OCI-LY1 (cell line): ENCODE measurements at regions not wholly inside any gene's neighbourhood (a gene's known extent, or its start where the extent isn't known, plus 50 kb on each side); places are given as distances from the start of the nearest gene placed in this dataset.

Experiments
- H2AFZ ChIP-seq: fragments of 200-600 bp; sonication (generic), shearing (Covaris generic); 2 replicates; pipeline ENCODE4 v1.6.0; 2014; ENCODE audit warnings: antibody characterized with exemption, mild to moderate bottlenecking, low read length
- H3F3A ChIP-seq: fragments of 200-600 bp; sonication (generic), shearing (Covaris generic); 2 replicates; pipeline ENCODE4 v1.6.0; 2014; ENCODE audit warnings: mild to moderate bottlenecking, antibody characterized with exemption, low read length, moderate library complexity; ENCODE audit not compliant: insufficient read depth
- H3K27ac ChIP-seq: fragments of 200-600 bp; sonication (generic); 2 replicates; pipeline ENCODE4 v1.5.1; 2014; ENCODE audit warnings: low read length, mixed run types, mild to moderate bottlenecking, low read depth; ENCODE audit not compliant: poor library complexity, severe bottlenecking
- H3K27me3 ChIP-seq: fragments of 200-600 bp; sonication (generic); 2 replicates; pipeline ENCODE4 v1.6.0; 2014; ENCODE audit warnings: antibody characterized with exemption, mild to moderate bottlenecking, low read length, moderate library complexity; ENCODE audit not compliant: insufficient read depth
- H3K36me3 ChIP-seq: fragments of 200-600 bp; sonication (generic); 2 replicates; pipeline ENCODE4 v1.6.1; 2014; ENCODE audit warnings: mild to moderate bottlenecking, antibody characterized with exemption, low read length, moderate library complexity, mixed read lengths; ENCODE audit not compliant: insufficient read depth
- H3K4me1 ChIP-seq: fragments of 200-600 bp; sonication (generic); 2 replicates; pipeline ENCODE4 v1.5.1; 2014; ENCODE audit warnings: mild to moderate bottlenecking, low read length, moderate library complexity; ENCODE audit not compliant: insufficient read depth, severe bottlenecking
- H3K4me2 ChIP-seq: fragments of 200-600 bp; sonication (generic), shearing (Covaris generic); 2 replicates; pipeline ENCODE4 v1.6.1; 2014; ENCODE audit warnings: low read length
- H3K4me3 ChIP-seq: fragments of 200-600 bp; sonication (generic); 2 replicates; pipeline ENCODE4 v1.5.1; 2014; ENCODE audit warnings: low read length, low read depth, mild to moderate bottlenecking, mixed read lengths; ENCODE audit not compliant: poor library complexity, severe bottlenecking
- H3K79me2 ChIP-seq: fragments of 200-600 bp; shearing (Covaris generic); 2 replicates; pipeline ENCODE4 v1.6.1; 2016; ENCODE audit warnings: mixed run types, low read length, mixed read lengths; ENCODE audit not compliant: insufficient read depth
- H3K9ac ChIP-seq: fragments of 200-600 bp; sonication (generic), shearing (Covaris generic); 2 replicates; pipeline ENCODE4 v1.6.1; 2014; ENCODE audit warnings: mild to moderate bottlenecking, low read length, mixed read lengths
- H3K9me2 ChIP-seq: fragments of 200-600 bp; sonication (generic), shearing (Covaris generic); 2 replicates; pipeline ENCODE4 v1.6.1; 2014; ENCODE audit warnings: low read depth, mild to moderate bottlenecking, low read length, mixed read lengths
- H3K9me3 ChIP-seq: fragments of 200-600 bp; shearing (Covaris generic); 2 replicates; pipeline ENCODE4 v1.6.1; 2014; ENCODE audit warnings: low read length, mixed read lengths
- H4K20me1 ChIP-seq: fragments of 200-600 bp; sonication (generic), shearing (Covaris generic); 2 replicates; pipeline ENCODE4 v1.6.0; 2016; ENCODE audit warnings: mild to moderate bottlenecking, low read length; ENCODE audit not compliant: insufficient read depth
- EZH2 ChIP-seq: fragments of 200-600 bp; sonication (generic), shearing (Covaris generic); IDR thresholded peaks from 2 replicates; pipeline ENCODE4 v1.8.0; 2017; ENCODE audit warnings: borderline replicate concordance, mixed run types, mild to moderate bottlenecking, antibody characterized with exemption, low read length, moderate library complexity, mixed read lengths
- TF ChIP-seq, protein P1 (sequence below): fragments of 200-600 bp; sonication (generic), shearing (Covaris generic); IDR thresholded peaks from 2 replicates; pipeline ENCODE4 v1.5.1; 2017; ENCODE audit warnings: mild to moderate bottlenecking, antibody characterized with exemption, low read length, moderate library complexity, mixed read lengths

DNA sequence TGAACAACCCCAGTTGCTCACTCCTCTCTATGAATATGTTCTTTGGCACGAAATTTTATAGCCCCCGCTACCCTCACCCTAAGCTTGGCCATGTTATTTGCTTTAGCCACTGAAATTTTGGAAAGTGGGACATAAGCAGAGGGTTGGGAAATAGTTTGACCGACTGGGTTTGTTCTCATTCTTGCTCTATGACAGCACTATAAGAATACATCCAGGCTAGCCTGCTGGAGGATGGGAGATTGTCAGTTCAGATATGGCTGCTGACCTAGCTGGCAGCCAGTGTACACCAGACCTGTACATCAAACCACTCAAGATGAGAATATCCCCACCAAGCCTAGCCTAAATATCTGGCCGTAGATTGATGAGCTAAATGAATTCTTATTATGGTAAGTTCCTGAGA is 298.1 kb downstream of the PDGFC start:
- no peaks in the 10 kb centered on the region for H4K20me1 ChIP-seq
- H3K27me3 ChIP-seq, result no peaks in the 10 kb centered on the region
- H3K9ac ChIP-seq, result no peak overlapping the region
- no peaks in the 10 kb centered on the region for H3K9me3 ChIP-seq
- TF ChIP-seq EZH2, result no peak
- TF ChIP-seq, protein P1, sequence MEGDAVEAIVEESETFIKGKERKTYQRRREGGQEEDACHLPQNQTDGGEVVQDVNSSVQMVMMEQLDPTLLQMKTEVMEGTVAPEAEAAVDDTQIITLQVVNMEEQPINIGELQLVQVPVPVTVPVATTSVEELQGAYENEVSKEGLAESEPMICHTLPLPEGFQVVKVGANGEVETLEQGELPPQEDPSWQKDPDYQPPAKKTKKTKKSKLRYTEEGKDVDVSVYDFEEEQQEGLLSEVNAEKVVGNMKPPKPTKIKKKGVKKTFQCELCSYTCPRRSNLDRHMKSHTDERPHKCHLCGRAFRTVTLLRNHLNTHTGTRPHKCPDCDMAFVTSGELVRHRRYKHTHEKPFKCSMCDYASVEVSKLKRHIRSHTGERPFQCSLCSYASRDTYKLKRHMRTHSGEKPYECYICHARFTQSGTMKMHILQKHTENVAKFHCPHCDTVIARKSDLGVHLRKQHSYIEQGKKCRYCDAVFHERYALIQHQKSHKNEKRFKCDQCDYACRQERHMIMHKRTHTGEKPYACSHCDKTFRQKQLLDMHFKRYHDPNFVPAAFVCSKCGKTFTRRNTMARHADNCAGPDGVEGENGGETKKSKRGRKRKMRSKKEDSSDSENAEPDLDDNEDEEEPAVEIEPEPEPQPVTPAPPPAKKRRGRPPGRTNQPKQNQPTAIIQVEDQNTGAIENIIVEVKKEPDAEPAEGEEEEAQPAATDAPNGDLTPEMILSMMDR, result no peak
- no peaks in the 10 kb centered on the region for H3K79me2 ChIP-seq
- no peaks in the 10 kb centered on the region for H3F3A ChIP-seq
- H3K4me1 ChIP-seq, result no peaks in the 10 kb centered on the region
- no peak overlapping the region for H3K4me2 ChIP-seq
- H3K4me3 ChIP-seq, result no peak overlapping the region
- H2AFZ ChIP-seq, result no peak overlapping the region
- no peak overlapping the region for H3K27ac ChIP-seq
- H3K9me2 ChIP-seq, result no peaks in the 10 kb centered on the region
- H3K36me3 ChIP-seq, result no peaks in the 10 kb centered on the region

DNA sequence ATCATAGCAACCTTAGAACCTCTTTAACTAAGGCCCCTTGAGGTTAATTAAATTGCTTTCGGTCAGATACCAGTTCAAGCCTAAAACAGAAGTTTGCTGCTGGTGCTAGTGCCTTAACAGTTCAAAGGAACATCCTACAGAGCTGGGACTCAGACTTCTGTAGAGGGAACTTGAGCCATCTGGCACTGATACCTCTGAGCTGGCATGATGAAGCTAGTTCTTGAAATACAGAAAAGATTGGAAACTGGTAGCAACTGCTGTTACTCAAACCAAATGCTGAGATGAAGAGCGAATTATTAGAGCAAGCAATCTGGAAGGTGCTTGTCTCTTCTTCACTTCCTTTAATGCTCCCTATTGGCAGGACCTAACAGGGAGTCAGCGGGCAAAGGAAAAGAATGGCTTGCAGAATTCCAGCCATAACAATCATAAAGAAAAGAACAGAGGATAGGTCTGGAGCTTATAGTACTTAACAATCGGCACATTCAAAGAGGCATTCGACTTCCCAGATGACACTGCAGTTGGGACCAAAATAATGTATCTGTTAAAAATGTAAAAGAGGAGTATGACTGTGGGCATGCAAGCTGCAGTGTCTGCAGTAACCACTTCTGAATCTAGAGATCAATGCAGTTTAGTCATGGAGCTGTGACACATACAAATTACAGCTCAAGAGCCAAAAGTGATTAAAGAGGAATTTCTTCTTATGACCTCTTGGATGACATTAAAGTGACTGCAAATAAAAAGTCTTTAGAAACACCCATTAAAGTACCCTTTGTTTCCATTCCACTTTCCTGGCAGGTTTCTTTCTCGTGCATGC is 298.9 kb downstream of the PDGFC start:
- Histone ChIP-seq H3K79me2 (no peaks in the 10 kb centered on the region), H3K4me2 (no peak overlapping the region), H3F3A (no peaks in the 10 kb centered on the region), H3K4me3 (no peak overlapping the region), H3K9ac (no peak overlapping the region), H3K27ac (no peak overlapping the region), H3K4me1 (no peaks in the 10 kb centered on the region), H2AFZ (no peak overlapping the region), H3K9me3 (no peaks in the 10 kb centered on the region), H3K36me3 (no peaks in the 10 kb centered on the region), H3K27me3 (no peaks in the 10 kb centered on the region), H3K9me2 (no peaks in the 10 kb centered on the region), H4K20me1 (no peaks in the 10 kb centered on the region)
- TF ChIP-seq, protein P1, result no peak
- no peak for TF ChIP-seq EZH2

DNA sequence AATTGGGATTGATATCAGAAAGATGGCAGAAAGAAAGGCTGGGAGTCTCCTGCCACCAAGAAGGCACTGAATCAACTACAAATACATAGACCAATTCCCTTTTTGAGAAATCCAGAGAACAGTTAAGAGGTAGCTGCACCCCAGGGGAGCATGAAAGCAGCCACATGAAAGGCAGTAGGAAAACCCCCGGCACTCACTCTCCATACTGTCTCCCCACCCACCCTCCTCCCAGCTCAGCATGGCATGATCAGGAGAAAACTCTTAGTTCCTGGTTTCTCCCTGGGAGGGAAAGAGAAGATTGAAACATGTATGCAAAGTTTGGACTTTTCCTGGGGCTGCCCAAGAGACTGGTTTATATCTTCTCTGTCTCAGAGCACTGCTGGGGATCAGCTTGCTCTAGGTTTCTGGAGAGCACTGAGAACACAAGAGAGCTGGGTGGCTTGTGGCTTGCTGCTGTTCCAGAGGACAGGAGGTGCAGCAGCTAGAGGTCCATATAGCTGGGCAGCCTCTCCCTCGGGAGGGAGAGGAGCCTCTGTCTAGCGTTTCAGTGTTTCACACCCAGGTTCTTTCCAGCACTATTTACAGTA is 305.7 kb downstream of the PDGFC start:
- Histone ChIP-seq H3K27ac (no peak overlapping the region), H3F3A (no peaks in the 10 kb centered on the region), H3K9ac (no peak overlapping the region), H2AFZ (no peak overlapping the region), H3K9me3 (no peaks in the 10 kb centered on the region), H3K79me2 (no peaks in the 10 kb centered on the region), H3K4me2 (no peak overlapping the region), H4K20me1 (no peaks in the 10 kb centered on the region), H3K36me3 (no peaks in the 10 kb centered on the region), H3K4me3 (no peak overlapping the region), H3K9me2 (no peaks in the 10 kb centered on the region), H3K4me1 (no peaks in the 10 kb centered on the region), H3K27me3 (no peaks in the 10 kb centered on the region)
- TF ChIP-seq EZH2, result no peak
- TF ChIP-seq, protein P1, result no peak
